Ascending aorta (tissue), 2 donors: ENCODE measurements at regions not wholly inside any gene's neighbourhood (a gene's known extent, or its start where the extent isn't known, plus 50 kb on each side); places are given as distances from the start of the nearest gene placed in this dataset.
"Not testable (repeated sequence)": the region's sequence is repeated elsewhere in the genome, so short reads cannot be mapped to it uniquely, and the experiment has no call there.

Source experiments
- DNase-seq, 2 donors: peaks; one replicate each; pipeline ENCODE4 v3.0.0-alpha.2; 2019; ENCODE audit warnings: low spot score in 2 of 2
- H3K27ac ChIP-seq, 2 donors: fragments of 200-600 bp; sonication (generic); one replicate each; pipeline ENCODE4 v1.5.1; 2016 to 2017; ENCODE audit warnings: mild to moderate bottlenecking in 1 of 2
- H3K27me3 ChIP-seq: fragments of 200-600 bp; sonication (generic); one replicate; pipeline ENCODE4 v1.5.1; 2017
- H3K36me3 ChIP-seq, 2 donors: fragments of 200-600 bp; sonication (generic); one replicate each; pipeline ENCODE4 v1.5.1; 2016
- H3K4me1 ChIP-seq, 2 donors: fragments of 200-600 bp; sonication (generic); one replicate each; pipeline ENCODE4 v1.5.1; 2016 to 2017; ENCODE audit warnings: mild to moderate bottlenecking in 1 of 2
- H3K4me3 ChIP-seq, 2 donors: fragments of 200-600 bp; sonication (generic); one replicate each; pipeline ENCODE4 v1.5.1; 2016 to 2017; ENCODE audit warnings: mild to moderate bottlenecking in 1 of 2
- H3K9me3 ChIP-seq, 2 donors: fragments of 200-600 bp; sonication (generic); one replicate each; pipeline ENCODE4 v1.5.1; 2016
- intact Hi-C: fragments of 100-400 bp; cut with DNase I; formaldehyde crosslinking; loops from one replicate; pipeline ENCODE4 v1.15.1; 2023
- TF ChIP-seq, protein P1 (sequence below), 3 experiments: fragments of 200-600 bp in 2 of 3; fragments of 450-650 bp in 1 of 3; sonication (generic) in 2 of 3; IDR thresholded peaks; one replicate each; pipeline ENCODE4 v1.5.1; 2016 to 2019; ENCODE audit warnings: antibody characterized with exemption in 3 of 3, mild to moderate bottlenecking in 1 of 3, moderate library complexity in 1 of 3

DNA sequence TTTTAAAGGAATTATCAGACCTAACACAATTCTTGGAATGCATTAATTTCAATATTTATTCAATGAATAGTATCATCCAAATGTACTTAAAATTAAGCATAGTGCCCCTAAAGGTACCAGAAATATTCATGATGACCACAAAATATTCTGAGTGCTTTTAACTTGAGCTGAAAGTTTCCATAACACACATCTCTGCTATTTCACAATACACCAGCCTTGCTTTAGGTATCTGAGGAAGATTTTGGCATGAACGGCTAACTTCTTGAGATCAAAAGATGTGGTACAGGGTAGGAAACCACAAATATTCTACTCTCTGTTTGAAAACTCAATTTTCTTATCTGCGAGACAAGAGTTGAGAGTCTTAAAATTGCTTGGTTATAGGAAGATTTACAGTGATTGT lies 538.3 kb upstream of the PCDH7 start:
- H3K27me3 ChIP-seq: no peaks in the 10 kb centered on the region
- DNase-seq: no peak
- TF ChIP-seq, protein P1, sequence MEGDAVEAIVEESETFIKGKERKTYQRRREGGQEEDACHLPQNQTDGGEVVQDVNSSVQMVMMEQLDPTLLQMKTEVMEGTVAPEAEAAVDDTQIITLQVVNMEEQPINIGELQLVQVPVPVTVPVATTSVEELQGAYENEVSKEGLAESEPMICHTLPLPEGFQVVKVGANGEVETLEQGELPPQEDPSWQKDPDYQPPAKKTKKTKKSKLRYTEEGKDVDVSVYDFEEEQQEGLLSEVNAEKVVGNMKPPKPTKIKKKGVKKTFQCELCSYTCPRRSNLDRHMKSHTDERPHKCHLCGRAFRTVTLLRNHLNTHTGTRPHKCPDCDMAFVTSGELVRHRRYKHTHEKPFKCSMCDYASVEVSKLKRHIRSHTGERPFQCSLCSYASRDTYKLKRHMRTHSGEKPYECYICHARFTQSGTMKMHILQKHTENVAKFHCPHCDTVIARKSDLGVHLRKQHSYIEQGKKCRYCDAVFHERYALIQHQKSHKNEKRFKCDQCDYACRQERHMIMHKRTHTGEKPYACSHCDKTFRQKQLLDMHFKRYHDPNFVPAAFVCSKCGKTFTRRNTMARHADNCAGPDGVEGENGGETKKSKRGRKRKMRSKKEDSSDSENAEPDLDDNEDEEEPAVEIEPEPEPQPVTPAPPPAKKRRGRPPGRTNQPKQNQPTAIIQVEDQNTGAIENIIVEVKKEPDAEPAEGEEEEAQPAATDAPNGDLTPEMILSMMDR (IDR thresholded peaks at IDR 0.05): no peak
- H3K36me3 ChIP-seq: no peaks in the 10 kb centered on the region
- no peak overlapping the region for H3K27ac ChIP-seq
- intact Hi-C loops: no loop called here
- no peaks in the 10 kb centered on the region for H3K9me3 ChIP-seq
- no peaks in the 10 kb centered on the region for H3K4me1 ChIP-seq
- H3K4me3 ChIP-seq: no peak overlapping the region

DNA sequence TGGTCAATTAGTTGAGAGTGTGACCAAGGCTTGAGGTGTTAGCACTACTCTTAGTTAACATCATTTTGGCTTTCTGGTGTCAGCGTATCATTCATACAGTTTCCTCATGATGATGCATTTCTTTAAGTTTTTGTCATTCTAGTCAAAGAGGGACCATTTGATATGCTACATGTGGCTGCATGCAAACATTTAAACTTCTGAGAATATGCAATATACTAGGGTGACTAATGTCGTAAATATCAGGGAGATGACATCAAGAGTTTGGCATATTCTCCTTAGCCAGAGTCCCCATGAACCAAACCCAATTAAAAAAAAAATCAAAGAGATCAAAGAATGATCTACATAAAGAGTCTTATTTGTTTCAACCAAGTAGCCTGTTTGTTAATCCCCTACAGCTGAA lies 537.4 kb upstream of the PCDH7 start:
- Histone ChIP-seq H3K9me3 (no peaks in the 10 kb centered on the region), H3K27ac (no peak overlapping the region), H3K27me3 (no peaks in the 10 kb centered on the region), H3K4me1 (no peaks in the 10 kb centered on the region), H3K4me3 (no peak overlapping the region), H3K36me3 (no peaks in the 10 kb centered on the region)
- no peak for DNase-seq
- intact Hi-C loops: no loop called here
- TF ChIP-seq, protein P1 (IDR thresholded peaks at IDR 0.05): no peak

DNA sequence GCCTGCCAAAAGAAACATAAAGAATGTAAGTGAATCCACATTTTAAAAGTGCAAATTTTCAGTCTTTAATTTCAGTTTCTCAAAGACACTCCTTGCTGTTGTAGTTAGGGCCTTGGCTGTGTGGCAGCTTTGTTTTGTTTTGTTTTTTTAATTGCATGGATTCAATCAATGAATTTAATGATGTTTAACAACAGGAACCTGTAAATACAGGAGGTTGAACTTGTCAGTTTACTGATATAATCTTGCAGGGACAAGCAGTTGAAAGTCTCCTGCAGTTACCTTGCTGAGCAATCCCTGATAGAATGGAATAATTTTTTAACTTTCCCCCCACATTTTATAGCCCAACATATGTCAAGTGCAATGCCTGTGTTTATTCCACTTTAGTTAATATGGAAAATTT lies 528.3 kb upstream of the PCDH7 start:
- intact Hi-C loops: no loop called here
- Histone ChIP-seq H3K4me1 (no peaks in the 10 kb centered on the region), H3K4me3 (no peak overlapping the region), H3K36me3 (no peaks in the 10 kb centered on the region), H3K27me3 (no peaks in the 10 kb centered on the region), H3K27ac (no peak overlapping the region), H3K9me3 (no peaks in the 10 kb centered on the region)
- TF ChIP-seq, protein P1 (IDR thresholded peaks at IDR 0.05): no peak
- DNase-seq: no peak

DNA sequence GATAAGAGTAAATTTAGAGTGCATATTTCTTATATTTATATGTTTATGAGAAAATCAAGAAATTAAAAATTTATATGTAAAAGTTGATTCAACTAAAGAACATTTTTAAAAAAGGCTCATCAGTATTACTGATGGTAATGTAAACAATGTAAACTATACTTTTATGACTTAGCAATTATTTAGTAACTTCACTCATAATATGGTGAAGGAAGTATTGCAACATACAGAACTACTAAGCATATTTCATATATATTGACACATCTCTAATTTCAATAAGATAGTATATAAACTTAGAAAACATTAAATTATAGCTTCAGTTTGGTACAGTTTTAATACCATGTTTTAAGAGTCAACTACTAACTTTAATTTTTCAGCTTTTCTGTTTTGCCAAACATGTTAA lies 512.8 kb upstream of the PCDH7 start:
- Histone ChIP-seq H3K4me3 (no peak overlapping the region), H3K9me3 (peaks cover 0 to 8% of the 10 kb centered on the region in 2 donors), H3K27ac (no peak overlapping the region), H3K27me3 (no peaks in the 10 kb centered on the region), H3K4me1 (no peaks in the 10 kb centered on the region), H3K36me3 (no peaks in the 10 kb centered on the region)
- no peak for DNase-seq
- intact Hi-C loops: no loop called here
- TF ChIP-seq, protein P1 (IDR thresholded peaks at IDR 0.05): no peak

DNA sequence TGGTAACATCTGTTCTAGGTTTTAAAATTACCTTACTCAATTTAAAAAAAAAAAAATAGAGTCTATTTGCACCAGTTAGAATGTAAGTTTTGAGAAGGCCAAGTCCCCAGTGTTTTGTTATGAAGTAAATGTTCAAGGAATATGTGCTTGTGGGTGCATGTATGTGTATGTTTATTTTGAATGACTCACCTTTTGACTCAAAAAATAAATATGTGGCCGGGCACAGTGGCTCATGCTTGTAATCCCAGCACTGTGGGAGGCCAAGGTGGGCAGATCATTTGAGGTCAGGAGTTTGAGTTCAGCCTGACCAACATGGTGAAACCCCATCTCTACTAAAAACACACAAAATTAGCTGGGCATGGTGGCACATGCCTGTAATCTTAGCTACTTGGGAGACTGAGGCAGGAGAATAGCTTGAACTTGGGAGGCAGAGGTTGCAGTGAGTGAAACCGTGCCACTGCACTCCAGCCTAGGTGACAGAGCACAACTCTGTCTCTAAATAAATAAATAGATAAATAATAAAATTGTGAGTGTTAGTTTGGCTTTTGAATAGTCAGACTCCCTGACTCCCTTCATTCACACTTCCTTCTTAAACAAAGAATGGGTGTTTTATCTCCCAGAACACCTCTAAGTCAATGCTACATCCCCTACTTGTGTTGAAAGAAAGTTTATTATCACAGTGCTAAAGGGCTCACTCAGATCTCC lies 511.3 kb upstream of the PCDH7 start:
- Histone ChIP-seq H3K27ac (no peak overlapping the region), H3K27me3 (no peaks in the 10 kb centered on the region), H3K9me3 (no peaks in the 10 kb centered on the region), H3K36me3 (no peaks in the 10 kb centered on the region), H3K4me1 (no peaks in the 10 kb centered on the region), H3K4me3 (no peak overlapping the region)
- no peak for DNase-seq
- intact Hi-C loops: no loop called here
- TF ChIP-seq, protein P1 (IDR thresholded peaks at IDR 0.05): no peak

DNA sequence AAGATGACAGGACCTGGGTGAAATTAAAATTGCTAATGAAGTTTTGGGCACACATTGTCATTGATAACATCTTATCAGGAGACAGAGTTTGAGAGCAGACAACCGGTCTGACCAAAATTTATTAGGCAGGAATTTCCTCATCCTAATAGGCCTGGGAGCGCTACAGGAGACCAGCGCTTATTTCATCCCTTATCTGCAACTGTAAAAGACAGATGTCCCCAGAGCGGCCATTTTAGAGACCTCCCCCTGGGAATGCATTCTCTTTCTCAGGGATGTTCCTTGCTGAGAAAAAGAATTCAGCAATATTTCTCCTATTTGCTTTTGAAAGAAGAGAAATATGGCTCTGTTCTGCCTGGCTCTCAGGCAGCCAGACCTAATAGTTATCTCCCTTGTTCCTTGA lies 504.2 kb upstream of the PCDH7 start:
- DNase-seq, H3K4me1 ChIP-seq, H3K27me3 ChIP-seq, H3K4me3 ChIP-seq, H3K36me3 ChIP-seq, intact Hi-C loops, H3K27ac ChIP-seq: not testable (repeated sequence)
- peaks cover 0 to 12% of the 10 kb centered on the region in 2 donors for H3K9me3 ChIP-seq
